ENCODE measurements at regions not wholly inside any gene's neighbourhood (a gene's known extent, or its start where the extent isn't known, plus 50 kb on each side); places are given as distances from the start of the nearest gene placed in this dataset.

DNA sequence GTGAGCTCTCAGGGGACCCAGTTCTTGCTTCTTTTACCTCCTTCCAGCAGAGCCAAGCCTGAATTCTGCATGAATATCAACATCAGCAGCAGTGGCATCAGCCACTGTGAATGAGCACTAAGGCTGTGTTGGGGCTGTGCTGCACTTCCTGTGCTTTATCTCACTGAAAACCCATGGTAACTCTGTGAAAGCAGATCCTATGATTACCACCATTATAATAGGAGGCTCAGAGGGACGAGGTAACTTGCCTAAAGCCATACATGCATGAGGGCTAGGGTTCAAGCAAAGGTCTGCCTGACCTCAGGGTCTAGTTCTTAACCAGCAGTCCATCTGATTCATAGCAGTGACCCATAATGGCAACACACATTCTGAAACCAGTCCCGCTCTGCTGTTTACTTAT is 60.5 kb upstream of the RAPGEF1 start:
- TF ChIP-seq, protein P1, sequence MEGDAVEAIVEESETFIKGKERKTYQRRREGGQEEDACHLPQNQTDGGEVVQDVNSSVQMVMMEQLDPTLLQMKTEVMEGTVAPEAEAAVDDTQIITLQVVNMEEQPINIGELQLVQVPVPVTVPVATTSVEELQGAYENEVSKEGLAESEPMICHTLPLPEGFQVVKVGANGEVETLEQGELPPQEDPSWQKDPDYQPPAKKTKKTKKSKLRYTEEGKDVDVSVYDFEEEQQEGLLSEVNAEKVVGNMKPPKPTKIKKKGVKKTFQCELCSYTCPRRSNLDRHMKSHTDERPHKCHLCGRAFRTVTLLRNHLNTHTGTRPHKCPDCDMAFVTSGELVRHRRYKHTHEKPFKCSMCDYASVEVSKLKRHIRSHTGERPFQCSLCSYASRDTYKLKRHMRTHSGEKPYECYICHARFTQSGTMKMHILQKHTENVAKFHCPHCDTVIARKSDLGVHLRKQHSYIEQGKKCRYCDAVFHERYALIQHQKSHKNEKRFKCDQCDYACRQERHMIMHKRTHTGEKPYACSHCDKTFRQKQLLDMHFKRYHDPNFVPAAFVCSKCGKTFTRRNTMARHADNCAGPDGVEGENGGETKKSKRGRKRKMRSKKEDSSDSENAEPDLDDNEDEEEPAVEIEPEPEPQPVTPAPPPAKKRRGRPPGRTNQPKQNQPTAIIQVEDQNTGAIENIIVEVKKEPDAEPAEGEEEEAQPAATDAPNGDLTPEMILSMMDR (IDR thresholded peaks at IDR 0.05; ENCODE audit: poor library complexity, severe bottlenecking), result no peak
- no peak for TF ChIP-seq EP300 (conservative IDR thresholded peaks at IDR 0.05; ENCODE audit: poor library complexity, severe bottlenecking)

Data from neural cell (in vitro differentiated cells).